ENCODE measurements at regions not wholly inside any gene's neighbourhood (a gene's known extent, or its start where the extent isn't known, plus 50 kb on each side); places are given as distances from the start of the nearest gene placed in this dataset.

DNA sequence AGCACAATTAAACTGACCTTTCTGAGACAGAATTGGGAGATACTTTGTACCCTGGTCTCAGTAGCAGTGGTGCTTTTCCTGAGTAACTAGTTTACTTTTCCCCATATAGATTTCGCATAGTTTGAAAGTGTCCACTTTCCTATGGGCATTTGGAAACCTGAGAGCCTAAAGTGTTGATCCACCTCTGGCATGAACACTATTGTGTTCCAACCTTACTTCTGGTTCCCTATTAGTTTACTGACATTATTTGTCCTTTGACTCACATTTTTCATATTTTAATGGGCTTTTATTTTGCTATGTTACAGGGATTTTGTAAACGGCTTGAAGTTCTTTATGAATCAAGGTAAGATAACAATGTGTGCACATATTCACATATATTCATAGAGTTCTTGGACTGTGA lies 103.7 kb downstream of the CBLL2 start:
- H3K36me3 Mint-ChIP-seq (ENCODE audit: low read depth): no peaks in the 10 kb centered on the region
- 92% methylated on average over 1 of the region's 2 CpGs; no CpG with 5 or more reads in 1 of the 2 experiments for WGBS, 2 experiments (ENCODE audit: insufficient coverage in 1 of 2, insufficient read length in 1 of 2)
- H3K27ac ChIP-seq (ENCODE audit: low read depth, low read length): no peak overlapping the region
- TF ChIP-seq, protein P1, sequence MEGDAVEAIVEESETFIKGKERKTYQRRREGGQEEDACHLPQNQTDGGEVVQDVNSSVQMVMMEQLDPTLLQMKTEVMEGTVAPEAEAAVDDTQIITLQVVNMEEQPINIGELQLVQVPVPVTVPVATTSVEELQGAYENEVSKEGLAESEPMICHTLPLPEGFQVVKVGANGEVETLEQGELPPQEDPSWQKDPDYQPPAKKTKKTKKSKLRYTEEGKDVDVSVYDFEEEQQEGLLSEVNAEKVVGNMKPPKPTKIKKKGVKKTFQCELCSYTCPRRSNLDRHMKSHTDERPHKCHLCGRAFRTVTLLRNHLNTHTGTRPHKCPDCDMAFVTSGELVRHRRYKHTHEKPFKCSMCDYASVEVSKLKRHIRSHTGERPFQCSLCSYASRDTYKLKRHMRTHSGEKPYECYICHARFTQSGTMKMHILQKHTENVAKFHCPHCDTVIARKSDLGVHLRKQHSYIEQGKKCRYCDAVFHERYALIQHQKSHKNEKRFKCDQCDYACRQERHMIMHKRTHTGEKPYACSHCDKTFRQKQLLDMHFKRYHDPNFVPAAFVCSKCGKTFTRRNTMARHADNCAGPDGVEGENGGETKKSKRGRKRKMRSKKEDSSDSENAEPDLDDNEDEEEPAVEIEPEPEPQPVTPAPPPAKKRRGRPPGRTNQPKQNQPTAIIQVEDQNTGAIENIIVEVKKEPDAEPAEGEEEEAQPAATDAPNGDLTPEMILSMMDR (conservative IDR thresholded peaks at IDR 0.05): no peak
- H3K9me3 ChIP-seq (ENCODE audit: control insufficient read depth, low read length): no peaks in the 10 kb centered on the region
- DNase-seq: no peak
- H3K9me3 Mint-ChIP-seq: no peaks in the 10 kb centered on the region
- no peaks in the 10 kb centered on the region for H3K27me3 ChIP-seq (ENCODE audit: control insufficient read depth, insufficient read depth, low read length, poor library complexity, severe bottlenecking)
- H3K4me1 Mint-ChIP-seq: no peaks in the 10 kb centered on the region
- H3K4me3 ChIP-seq (ENCODE audit: low read length): no peak overlapping the region
- H3K4me1 ChIP-seq (ENCODE audit: control insufficient read depth, insufficient read depth, low read length): no peaks in the 10 kb centered on the region
- no peaks in the 10 kb centered on the region for H3K27me3 Mint-ChIP-seq (ENCODE audit: insufficient read depth)
- no peaks in the 10 kb centered on the region for H3K36me3 ChIP-seq (ENCODE audit: control insufficient read depth, insufficient read depth, low read length)
- H3K27ac Mint-ChIP-seq: no peak overlapping the region
- no peak overlapping the region for H3K4me3 Mint-ChIP-seq
- no peak overlapping the region for H3K9ac ChIP-seq (ENCODE audit: extremely low read depth, low read length, poor library complexity, severe bottlenecking)

DNA sequence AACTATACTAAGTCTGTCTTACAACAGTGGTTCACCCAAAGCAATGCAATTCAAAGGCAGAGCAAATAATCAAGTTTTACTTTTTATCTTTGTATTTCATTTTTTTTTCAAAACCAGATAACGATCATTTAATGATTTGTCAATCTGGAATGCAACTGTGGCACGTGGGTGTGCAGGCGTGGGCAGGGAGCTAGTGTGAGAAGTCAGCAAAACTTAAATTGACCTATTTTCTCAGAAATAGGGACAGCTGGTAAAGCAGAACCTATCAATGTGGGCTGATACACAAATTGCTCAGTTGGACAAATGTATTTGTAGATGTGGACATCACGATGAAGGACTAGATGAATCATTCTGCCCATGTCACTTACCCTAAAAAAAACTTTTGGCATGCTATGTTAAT lies 105.6 kb downstream of the CBLL2 start:
- H3K27ac Mint-ChIP-seq: no peak overlapping the region
- TF ChIP-seq, protein P1 (conservative IDR thresholded peaks at IDR 0.05): no peak
- no peaks in the 10 kb centered on the region for H3K9me3 Mint-ChIP-seq
- no peaks in the 10 kb centered on the region for H3K4me1 Mint-ChIP-seq
- no peaks in the 10 kb centered on the region for H3K27me3 Mint-ChIP-seq (ENCODE audit: insufficient read depth)
- WGBS, 2 experiments (ENCODE audit: insufficient coverage in 1 of 2, insufficient read length in 1 of 2): 98% methylated on average over 3 of the region's 4 CpGs; no CpG with 5 or more reads in 1 of the 2 experiments
- no peak for DNase-seq
- no peak overlapping the region for H3K9ac ChIP-seq (ENCODE audit: extremely low read depth, low read length, poor library complexity, severe bottlenecking)
- no peaks in the 10 kb centered on the region for H3K9me3 ChIP-seq (ENCODE audit: control insufficient read depth, low read length)
- no peaks in the 10 kb centered on the region for H3K36me3 Mint-ChIP-seq (ENCODE audit: low read depth)
- no peaks in the 10 kb centered on the region for H3K27me3 ChIP-seq (ENCODE audit: control insufficient read depth, insufficient read depth, low read length, poor library complexity, severe bottlenecking)
- no peak overlapping the region for H3K27ac ChIP-seq (ENCODE audit: low read depth, low read length)
- H3K4me3 ChIP-seq (ENCODE audit: low read length): no peak overlapping the region
- H3K4me3 Mint-ChIP-seq: no peak overlapping the region
- H3K4me1 ChIP-seq (ENCODE audit: control insufficient read depth, insufficient read depth, low read length): no peaks in the 10 kb centered on the region
- H3K36me3 ChIP-seq (ENCODE audit: control insufficient read depth, insufficient read depth, low read length): no peaks in the 10 kb centered on the region

DNA sequence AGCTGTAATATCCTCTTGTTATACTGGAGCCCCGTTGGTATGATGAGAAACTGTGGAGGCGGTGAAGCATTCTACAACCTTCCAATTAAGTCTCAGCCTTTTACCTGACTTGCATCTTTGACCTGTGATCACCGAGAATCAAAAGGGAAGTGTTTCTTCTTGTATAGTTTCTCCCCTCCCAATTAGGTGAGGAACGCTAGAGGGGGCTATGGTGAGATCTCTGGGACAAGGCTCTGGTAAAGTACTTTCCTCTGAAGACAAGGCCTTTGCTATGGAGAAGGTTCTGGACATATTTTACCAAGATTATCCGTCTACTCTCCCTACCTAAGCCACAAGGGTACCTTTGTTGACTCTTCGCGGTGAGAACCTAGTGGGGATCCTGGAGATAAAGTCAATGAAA lies 111.3 kb downstream of the CBLL2 start:
- no peak overlapping the region for H3K9ac ChIP-seq (ENCODE audit: extremely low read depth, low read length, poor library complexity, severe bottlenecking)
- Mint-ChIP-seq H3K36me3 (ENCODE audit: low read depth) (no peaks in the 10 kb centered on the region), H3K4me1 (peaks cover 8% of the 10 kb centered on the region), H3K27me3 (ENCODE audit: insufficient read depth) (no peaks in the 10 kb centered on the region), H3K4me3 (no peak overlapping the region), H3K27ac (no peak overlapping the region), H3K9me3 (peaks cover 5% of the 10 kb centered on the region)
- DNase-seq: no peak
- H3K4me1 ChIP-seq (ENCODE audit: control insufficient read depth, insufficient read depth, low read length): no peaks in the 10 kb centered on the region
- no peaks in the 10 kb centered on the region for H3K27me3 ChIP-seq (ENCODE audit: control insufficient read depth, insufficient read depth, low read length, poor library complexity, severe bottlenecking)
- H3K27ac ChIP-seq (ENCODE audit: low read depth, low read length): no peak overlapping the region
- no peak overlapping the region for H3K4me3 ChIP-seq (ENCODE audit: low read length)
- no peaks in the 10 kb centered on the region for H3K36me3 ChIP-seq (ENCODE audit: control insufficient read depth, insufficient read depth, low read length)
- WGBS, 2 experiments (ENCODE audit: insufficient coverage in 1 of 2, insufficient read length in 1 of 2): 94% methylated on average over 5 of the region's 7 CpGs; no CpG with 5 or more reads in 1 of the 2 experiments
- TF ChIP-seq, protein P1 (conservative IDR thresholded peaks at IDR 0.05): peak; percentile 53
- no peaks in the 10 kb centered on the region for H3K9me3 ChIP-seq (ENCODE audit: control insufficient read depth, low read length)
